SK-N-SH (cell line): ENCODE measurements at regions not wholly inside any gene's neighbourhood (a gene's known extent, or its start where the extent isn't known, plus 50 kb on each side); places are given as distances from the start of the nearest gene placed in this dataset.

ENCODE experiments used
- CTCF ChIA-PET: fragments of 300-600, 350-600 bp; formaldehyde crosslinking; extraction: SDS; loops from one replicate; lab custom pipeline; 2021; lab: Yijun Ruan, JAX
- POLR2A ChIA-PET: fragments of 350-600 bp; sonication (Branson Sonifier 250); formaldehyde crosslinking; extraction: SDS; loops from one replicate; lab custom pipeline; 2020; ENCODE audit warnings: antibody characterized with exemption, inconsistent platforms; lab: Yijun Ruan, JAX
- DNase-seq: peaks from one replicate; pipeline ENCODE4 v3.0.0; 2012
- H2AFZ ChIP-seq: fragments of 200-600 bp; sonication (generic); 2 replicates; pipeline ENCODE4 v1.8.1; 2016; ENCODE audit warnings: antibody characterized with exemption, mild to moderate bottlenecking, low read depth
- H3F3A ChIP-seq: fragments of 200-600 bp; sonication (generic); replicated peaks from 2 replicates; pipeline ENCODE3; 2016; ENCODE audit warnings: antibody characterized with exemption, mild to moderate bottlenecking; ENCODE audit not compliant: insufficient read depth
- H3K27ac ChIP-seq, 2 experiments: fragments of 200-500 bp in 1 of 2; fragments of 200-600 bp in 1 of 2; sonication (Bioruptor generic) in 1 of 2; sonication (generic), shearing (Covaris generic) in 1 of 2; 2 replicates each; pipeline versions ENCODE4 v1.5.1 to v1.6.1; 2014 to 2016; ENCODE audit warnings: low read depth in 2 of 2, inconsistent platforms in 1 of 2, low read length in 1 of 2, mild to moderate bottlenecking in 1 of 2, mixed read lengths in 1 of 2
- H3K27me3 ChIP-seq: fragments of 200-600 bp; sonication (generic), shearing (Covaris generic); 2 replicates; pipeline ENCODE4 v1.6.1; 2016; ENCODE audit warnings: mixed run types; ENCODE audit not compliant: insufficient read depth
- H3K36me3 ChIP-seq, 2 experiments: fragments of 200-500 bp in 1 of 2; fragments of 200-600 bp in 1 of 2; sonication (Bioruptor generic) in 1 of 2; sonication (generic) in 1 of 2; replicated peaks in 1 of 2; 2 replicates each; pipeline versions ENCODE3 to v1.5.1; 2014 to 2016; ENCODE audit warnings: low read length in 1 of 2, mild to moderate bottlenecking in 1 of 2; ENCODE audit not compliant: insufficient read depth in 2 of 2, control insufficient read depth in 1 of 2
- H3K4me1 ChIP-seq, 2 experiments: fragments of 200-500 bp in 1 of 2; fragments of 200-600 bp in 1 of 2; sonication (Bioruptor generic) in 1 of 2; sonication (generic), shearing (Covaris generic) in 1 of 2; 2 replicates each; pipeline versions ENCODE4 v1.5.1 to v1.6.1; 2014 to 2016; ENCODE audit warnings: low read depth in 1 of 2, low read length in 1 of 2, mixed run types in 1 of 2; ENCODE audit not compliant: insufficient read depth in 2 of 2, control insufficient read depth in 1 of 2
- H3K4me2 ChIP-seq: fragments of 200-600 bp; sonication (generic), shearing (Covaris generic); 2 replicates; pipeline ENCODE4 v1.6.1; 2017; ENCODE audit warnings: mixed run types
- H3K4me3 ChIP-seq, 2 experiments: fragments of 200-500 bp in 1 of 2; fragments of 200-600 bp in 1 of 2; sonication (Bioruptor generic) in 1 of 2; sonication (generic), shearing (Covaris generic) in 1 of 2; 2 replicates each; pipeline versions ENCODE4 v1.5.1 to v1.8.1; 2014 to 2016; ENCODE audit warnings: low read depth in 2 of 2, inconsistent platforms in 1 of 2, low read length in 1 of 2, mild to moderate bottlenecking in 1 of 2, mixed read lengths in 1 of 2, moderate library complexity in 1 of 2
- H3K79me2 ChIP-seq: fragments of 200-600 bp; sonication (generic); 2 replicates; pipeline ENCODE4 v1.8.1; 2017; ENCODE audit warnings: mild to moderate bottlenecking; ENCODE audit not compliant: insufficient read depth
- H3K9ac ChIP-seq: fragments of 200-600 bp; sonication (generic); 2 replicates; pipeline ENCODE4 v1.6.1; 2017; ENCODE audit warnings: mixed run types
- H3K9me2 ChIP-seq: fragments of 200-600 bp; sonication (generic); 2 replicates; pipeline ENCODE4 v1.6.1; 2017; ENCODE audit warnings: mixed run types
- H3K9me3 ChIP-seq: fragments of 200-600 bp; sonication (generic); 2 replicates; pipeline ENCODE4 v1.6.1; 2017; ENCODE audit warnings: mixed run types, mild to moderate bottlenecking, moderate library complexity
- H4K20me1 ChIP-seq: fragments of 200-600 bp; sonication (generic); 2 replicates; pipeline ENCODE4 v1.6.1; 2017; ENCODE audit warnings: mild to moderate bottlenecking, mixed run types; ENCODE audit not compliant: insufficient read depth
- EP300 ChIP-seq, 2 experiments: IDR thresholded peaks; 2 replicates each; pipeline versions ENCODE4 v1.4.0 to v1.6.1; 2012; ENCODE audit warnings: borderline replicate concordance in 1 of 2, low read depth in 1 of 2, low read length in 1 of 2
- EZH2phosphoT487 ChIP-seq: fragments of 200-600 bp; sonication (generic); IDR thresholded peaks from 2 replicates; pipeline ENCODE4 v1.6.1; 2017; ENCODE audit warnings: low read depth, mixed run types, mild to moderate bottlenecking, antibody characterized with exemption, moderate library complexity, borderline replicate concordance
- FOXJ3 ChIP-seq: sonication (generic); formaldehyde crosslinking; IDR thresholded peaks from 2 replicates; pipeline ENCODE4 v1.5.1; 2020; ENCODE audit warnings: mild to moderate bottlenecking, missing genetic modification reagents
- GATA2 ChIP-seq: sonication (generic); formaldehyde crosslinking; IDR thresholded peaks from 2 replicates; pipeline ENCODE4 v1.5.0; 2020; ENCODE audit warnings: mild to moderate bottlenecking, missing genetic modification reagents
- MAX ChIP-seq: IDR thresholded peaks from 2 replicates; pipeline ENCODE4 v1.4.0; 2012; ENCODE audit warnings: low read depth
- NRF1 ChIP-seq: IDR thresholded peaks from 2 replicates; pipeline ENCODE4 v1.6.1; 2012; ENCODE audit warnings: low read depth, mild to moderate bottlenecking, low read length
- POLR2AphosphoS5 ChIP-seq: IDR thresholded peaks from 2 replicates; pipeline ENCODE4 v1.6.1; 2012; ENCODE audit warnings: low read depth, low read length
- RAD21 ChIP-seq: IDR thresholded peaks from 2 replicates; pipeline ENCODE4 v1.6.1; 2012; ENCODE audit warnings: mild to moderate bottlenecking, low read length
- RCOR1 ChIP-seq: fragments of 150-350 bp; IDR thresholded peaks from 2 replicates; pipeline ENCODE4 v1.6.1; 2017; ENCODE audit warnings: antibody characterized with exemption, low read length
- REST ChIP-seq: IDR thresholded peaks from 2 replicates; pipeline ENCODE4 v1.6.1; 2012; ENCODE audit warnings: mild to moderate bottlenecking, low read depth, low read length, moderate library complexity
- RXRA ChIP-seq: IDR thresholded peaks from 2 replicates; pipeline ENCODE4 v1.4.0; 2012; ENCODE audit warnings: low read depth, mild to moderate bottlenecking, borderline replicate concordance
- SIN3A ChIP-seq: IDR thresholded peaks from 2 replicates; pipeline ENCODE4 v1.6.1; 2012; ENCODE audit warnings: low read depth, mild to moderate bottlenecking, low read length, moderate library complexity, borderline replicate concordance
- SMC3 ChIP-seq: IDR thresholded peaks from 2 replicates; pipeline ENCODE4 v1.6.1; 2012; ENCODE audit warnings: low read depth, low read length, improper control_type of control experiment
- TAF1 ChIP-seq: IDR thresholded peaks from 2 replicates; pipeline ENCODE4 v1.6.1; 2012; ENCODE audit warnings: low read depth, mild to moderate bottlenecking, low read length, moderate library complexity, borderline replicate concordance
- TEAD4 ChIP-seq: IDR thresholded peaks from 2 replicates; pipeline ENCODE4 v1.4.0; 2012; ENCODE audit warnings: mild to moderate bottlenecking, borderline replicate concordance; ENCODE audit not compliant: insufficient read depth
- YY1 ChIP-seq: IDR thresholded peaks from 2 replicates; pipeline ENCODE4 v1.4.0; 2012; ENCODE audit warnings: low read depth, mild to moderate bottlenecking
- ZBTB33 ChIP-seq: IDR thresholded peaks from 2 replicates; pipeline ENCODE4 v1.4.0; 2012; ENCODE audit warnings: low read depth, borderline replicate concordance
- WGBS: methylation state at CpG from one replicate; pipeline ENCODE4 v1.1.6; 2017; ENCODE audit warnings: low lambda C conversion rate; 5-methylcytosine and 5-hydroxymethylcytosine counted together

GRCh38 chr11:104655066-104655465, 243.2 kb downstream of the CASP12 start (continued):
- no peak for TF ChIP-seq RCOR1
- no peak for TF ChIP-seq FOXJ3 (CRISPR knock-in tag)
- no peak for TF ChIP-seq MAX

GRCh38 chr11:104654181-104654813, 244.0 kb downstream of the CASP12 start:
- Histone ChIP-seq H3K4me1 (peaks cover 0 to 4% of the 10 kb centered on the region in 2 experiments; a peak in 2 of 4 replicates), H3K9me2 (no peaks in the 10 kb centered on the region), H3K9ac (no peak overlapping the region), H3K9me3 (no peaks in the 10 kb centered on the region), H3K4me3 (no peak overlapping the region), H3K4me2 (no peak overlapping the region), H3K27ac (no peak overlapping the region), H3K79me2 (no peaks in the 10 kb centered on the region), H3F3A (no peaks in the 10 kb centered on the region), H2AFZ (no peak overlapping the region), H3K36me3 (no peaks in the 10 kb centered on the region), H3K27me3 (no peaks in the 10 kb centered on the region), H4K20me1 (no peaks in the 10 kb centered on the region)
- POLR2A ChIA-PET: no interaction called here
- no peak for DNase-seq
- CTCF ChIA-PET: interaction anchor here (0.8 kb wide), 1 partner anchor 45 kb away, joined by 3 read pairs; no protein-coding TSS in a partner anchor
- TF ChIP-seq TAF1 (no peak), RCOR1 (no peak), POLR2AphosphoS5 (no peak), TEAD4 (no peak), RXRA (no peak), SIN3A (no peak), EP300 (IDR thresholded peaks at IDR 0.05; ENCODE audit: borderline replicate concordance in 1 of 2, low read depth in 1 of 2, low read length in 1 of 2) (no peak), NRF1 (no peak), ZBTB33 (no peak), SMC3 (no peak), MAX (no peak)
- WGBS: 85% methylated on average over 1 of the region's 1 CpG

GRCh38 chr11:104653407-104653806, 244.9 kb downstream of the CASP12 start:
- peak; percentile 17 for DNase-seq
- WGBS: 17% methylated on average over 5 of the region's 5 CpGs
- ChIA-PET POLR2A (no interaction called here), CTCF (interaction anchor here (0.8 kb wide), 1 partner anchor 44 kb away, joined by 3 read pairs; no protein-coding TSS in a partner anchor)
- Histone ChIP-seq H3K36me3 (no peaks in the 10 kb centered on the region), H2AFZ (peak overlapping the region; percentile 20; the same call in 1 of the 2 replicates), H3K9me2 (no peaks in the 10 kb centered on the region), H4K20me1 (no peaks in the 10 kb centered on the region), H3K4me3 (no peak overlapping the region; a peak in 1 of 4 replicates), H3F3A (no peaks in the 10 kb centered on the region), H3K27me3 (no peaks in the 10 kb centered on the region), H3K27ac (no peak overlapping the region; a peak in 1 of 4 replicates), H3K4me1 (peaks cover 0 to 4% of the 10 kb centered on the region in 2 experiments; a peak in 2 of 4 replicates), H3K9me3 (no peaks in the 10 kb centered on the region), H3K4me2 (no peak overlapping the region), H3K79me2 (no peaks in the 10 kb centered on the region), H3K9ac (no peak overlapping the region)
- TF ChIP-seq GATA2 (CRISPR knock-in tag) (peak; percentile 74), REST (no peak), YY1 (no peak), RAD21 (peak; percentile 8; the same call in 1 of the 2 replicates), EZH2phosphoT487 (no peak)
